Left colon (tissue), 2 donors: ENCODE measurements at regions not wholly inside any gene's neighbourhood (a gene's known extent, or its start where the extent isn't known, plus 50 kb on each side); places are given as distances from the start of the nearest gene placed in this dataset.
"Not testable (repeated sequence)": the region's sequence is repeated elsewhere in the genome, so short reads cannot be mapped to it uniquely, and the experiment has no call there.

Experiments used
- ATAC-seq: fragments of 200-7000 bp; cut with Tn5 transposase; one replicate; pipeline ENCODE4 v1.9.1; 2020; ENCODE audit warnings: mild to moderate bottlenecking, moderate library complexity
- DNase-seq, 2 donors: peaks; one replicate each; pipeline ENCODE4 v3.0.0-alpha.2; 2020
- intact Hi-C, 2 donors: fragments of 100-400 bp; cut with DNase I in 1 of 2; cut with micrococcal nuclease in 1 of 2; formaldehyde crosslinking; loops; one replicate each; pipeline versions ENCODE4 v1.11.2 to v1.14.0; 2022; cut with DNase I, micrococcal nuclease
- donor health status: DM: no; HTN: no; CAD: no.
- donor health status: DM: yes; HTN: yes; CAD: no.

DNA sequence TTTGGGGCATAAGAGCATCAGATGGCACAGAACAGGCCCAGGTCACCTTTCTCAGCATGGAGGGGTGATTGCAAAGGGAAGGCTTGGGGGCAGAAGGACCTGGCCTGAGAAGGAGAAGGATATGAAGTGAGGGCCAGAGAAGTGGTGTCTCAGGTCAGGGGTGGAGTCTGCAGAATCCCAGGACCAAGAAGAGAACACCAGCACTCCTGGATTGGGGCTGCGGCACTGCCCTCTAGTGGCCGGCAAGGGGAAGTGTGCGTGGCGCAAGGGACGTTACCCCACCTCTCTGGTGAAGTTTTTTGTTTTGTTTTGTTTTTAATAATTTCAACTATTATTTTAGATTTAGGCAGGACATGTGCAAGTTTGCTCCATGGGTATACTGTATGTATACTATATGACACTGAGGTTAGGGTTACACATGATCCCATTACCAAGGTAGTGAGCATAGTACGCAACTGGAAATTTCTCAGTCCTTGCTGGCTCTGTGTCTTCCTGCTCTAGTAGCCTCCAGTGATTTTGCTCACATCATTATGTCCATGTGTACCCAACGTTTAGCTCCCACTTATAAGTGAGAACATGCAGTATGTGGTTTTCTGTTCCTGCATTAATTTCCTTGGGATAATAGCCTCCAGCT is 1548.6 kb downstream of the EFNA5 start:
- DNase-seq: peak in 1 of 2 donors; percentile 10
- intact Hi-C loops: no loop called here

GRCh38 chr5:106116682-106117081 is 1554.1 kb downstream of the EFNA5 start:
- no peak for DNase-seq
- no peak for ATAC-seq
- intact Hi-C loops: no loop called here

More for the DNA sequence above, 1548.6 kb downstream of the EFNA5 start:
- ATAC-seq: peak; percentile 47

GRCh38 chr5:106113922-106114321 is 1556.8 kb downstream of the EFNA5 start:
- intact Hi-C loops: no loop called here
- no peak for DNase-seq
- ATAC-seq: no peak

- ATAC-seq: no peak
- intact Hi-C loops: no loop called here
- no peak for DNase-seq
Observed at GRCh38 chr5:106106384-106106783, 1564.4 kb downstream of the EFNA5 start.

GRCh38 chr5:106097340-106097739 is 1573.4 kb downstream of the EFNA5 start:
- DNase-seq: no peak
- intact Hi-C loops: no loop called here
- no peak for ATAC-seq

DNA sequence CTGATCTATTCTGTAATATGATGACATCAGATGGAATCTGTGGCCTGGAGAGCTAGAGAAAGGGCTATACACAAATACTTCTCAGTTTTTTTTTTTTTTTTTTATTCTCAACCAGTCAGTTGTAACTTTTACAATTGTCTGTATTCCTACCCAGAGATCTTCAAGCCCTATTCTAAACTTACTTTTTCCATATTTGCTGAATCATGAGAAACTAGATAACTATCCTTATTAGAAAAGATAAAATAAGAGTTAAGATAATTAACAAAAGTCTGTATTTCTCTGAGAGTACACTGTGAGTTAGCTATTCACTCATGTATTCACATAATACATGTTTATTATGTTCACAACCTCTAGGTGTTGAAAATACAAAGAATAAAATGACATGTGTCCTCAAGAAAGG is 1575.9 kb downstream of the EFNA5 start:
- ATAC-seq (no peak), DNase-seq (no peak)
- intact Hi-C loops: no loop called here

DNA sequence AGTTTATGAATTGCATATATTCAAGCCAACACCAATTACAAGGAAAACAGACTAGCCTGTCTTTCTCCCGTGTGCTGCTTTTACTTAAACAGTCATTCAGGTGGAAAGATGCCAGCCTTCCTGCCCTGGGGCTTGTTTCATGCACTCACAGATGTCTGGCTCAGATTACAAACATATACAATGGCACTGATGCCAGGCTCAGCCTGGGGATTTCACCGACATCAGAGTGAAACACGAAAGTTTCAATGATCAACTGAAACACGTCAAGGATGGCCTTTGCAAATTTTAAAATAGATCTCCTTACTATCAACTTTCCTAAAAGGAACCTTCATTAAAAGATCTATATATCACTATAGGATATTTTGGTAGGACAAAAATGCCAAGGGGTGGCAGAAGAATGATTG is 1576.5 kb downstream of the EFNA5 start:
- intact Hi-C loops: no loop called here
- ATAC-seq (no peak), DNase-seq (peak; percentile 2 to 30)

- ATAC-seq (no peak), DNase-seq (no peak)
- intact Hi-C loops: no loop called here
Observed at GRCh38 chr5:106093134-106093533, 1577.6 kb downstream of the EFNA5 start.

DNA sequence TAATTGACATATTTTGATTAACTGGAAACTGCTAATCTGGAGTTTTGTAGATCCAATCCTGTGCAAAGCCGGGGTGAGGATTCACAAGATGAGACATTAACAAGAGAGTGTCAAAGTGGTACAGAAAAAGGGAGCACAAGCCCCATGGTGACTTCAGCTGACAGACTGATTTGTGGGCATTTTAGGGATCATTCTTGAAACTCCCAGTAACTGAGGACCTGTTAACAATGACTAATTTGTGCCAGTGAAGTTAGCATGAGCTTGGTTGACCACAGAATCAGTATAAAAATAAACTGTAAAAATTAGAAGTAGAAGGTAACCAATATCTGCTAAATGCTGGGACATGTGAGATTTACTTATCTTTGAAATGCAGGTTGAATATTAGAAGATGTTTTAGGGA is 1578.3 kb downstream of the EFNA5 start:
- DNase-seq: no peak
- no peak for ATAC-seq
- intact Hi-C loops: no loop called here

DNA sequence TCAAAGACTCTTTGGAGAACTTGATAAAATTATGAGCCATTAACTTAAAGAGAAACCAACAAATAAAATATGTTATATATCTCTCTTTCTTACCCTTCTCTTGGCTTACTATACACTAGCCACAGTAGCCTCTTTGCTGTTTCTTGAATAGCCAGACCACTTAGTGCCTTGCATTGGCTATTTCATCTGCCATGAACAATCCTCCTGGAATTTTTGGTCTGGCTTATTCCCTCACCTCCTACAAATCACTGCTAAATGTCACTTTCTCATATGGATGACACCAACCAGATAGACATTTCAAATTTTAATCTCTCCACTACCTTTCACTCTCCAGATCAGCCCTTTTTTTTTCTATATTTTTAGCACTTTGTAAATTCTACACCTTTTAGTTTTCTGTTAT is 1581.7 kb downstream of the EFNA5 start:
- intact Hi-C loops: no loop called here
- ATAC-seq (no peak), DNase-seq (no peak)

DNA sequence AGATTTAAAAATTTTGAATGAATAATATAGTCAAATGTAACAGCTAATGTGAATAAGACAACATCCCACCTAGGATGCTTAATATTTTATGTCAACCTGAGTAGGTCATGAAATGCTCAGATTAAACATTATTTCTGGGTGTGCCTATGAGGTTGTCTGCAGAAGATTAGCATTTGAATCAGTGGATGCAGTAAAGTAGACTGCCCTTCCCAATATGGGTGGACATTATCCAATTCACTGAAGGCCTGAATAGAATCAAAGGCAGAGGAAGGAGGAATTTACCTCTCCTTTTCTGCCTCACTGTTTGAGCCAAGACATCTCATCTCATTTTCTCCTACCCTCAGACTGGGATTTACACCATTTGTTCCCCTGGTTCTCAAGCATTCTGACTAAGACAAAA is 1582.3 kb downstream of the EFNA5 start:
- DNase-seq: no peak
- intact Hi-C loops: no loop called here
- no peak for ATAC-seq

- DNase-seq: no peak
- intact Hi-C loops: no loop called here
- ATAC-seq: no peak
Observed at GRCh38 chr5:106086352-106086751, 1584.4 kb downstream of the EFNA5 start.

DNA sequence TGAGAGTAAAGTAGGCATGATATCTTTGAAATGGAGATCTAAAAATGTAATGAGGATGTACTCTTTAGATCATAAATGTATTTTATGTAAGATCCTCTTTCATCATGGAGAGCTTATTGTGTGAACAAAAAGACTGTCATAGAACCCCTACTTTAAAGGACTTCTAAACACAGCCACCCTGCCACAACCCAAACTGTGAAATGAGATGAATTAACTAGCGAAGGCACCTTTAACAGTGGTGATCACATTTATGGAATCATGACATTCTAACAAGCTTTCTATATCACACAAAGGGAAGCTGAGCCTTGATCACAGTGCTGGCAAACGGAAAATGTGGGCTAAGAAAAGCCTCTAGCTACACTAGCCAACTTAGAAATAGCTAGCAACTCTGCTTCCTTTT is 1585.2 kb downstream of the EFNA5 start:
- intact Hi-C loops: no loop called here
- ATAC-seq (no peak), DNase-seq (no peak)

GRCh38 chr5:106085136-106085535 is 1585.6 kb downstream of the EFNA5 start:
- DNase-seq (no peak), ATAC-seq (no peak)
- intact Hi-C loops: no loop called here

DNA sequence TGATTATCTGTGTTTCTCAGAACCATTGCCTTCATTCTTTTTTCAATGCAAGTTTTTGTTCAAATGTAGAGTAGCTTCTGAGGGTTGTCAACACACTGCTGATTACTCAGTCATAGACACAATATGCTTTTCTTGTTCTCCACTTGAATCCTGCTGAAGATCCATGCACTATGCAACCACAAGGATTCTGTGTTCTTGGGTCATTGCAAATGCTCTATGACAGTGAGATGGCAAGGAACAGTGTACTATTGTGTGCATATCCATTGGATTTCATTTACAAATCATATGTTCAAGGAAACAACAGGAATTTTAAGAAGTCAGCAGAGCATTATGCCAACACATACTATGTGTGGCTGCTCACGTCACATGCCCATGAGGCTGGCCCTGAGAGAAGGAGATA is 1590.2 kb downstream of the EFNA5 start:
- no peak for DNase-seq
- intact Hi-C loops: no loop called here
- no peak for ATAC-seq

GRCh38 chr5:106076655-106077054 is 1594.1 kb downstream of the EFNA5 start:
- intact Hi-C loops: no loop called here
- DNase-seq (no peak), ATAC-seq (no peak)

- intact Hi-C loops: no loop called here
- DNase-seq: no peak
- no peak for ATAC-seq
Observed at GRCh38 chr5:106072208-106072607, 1598.5 kb downstream of the EFNA5 start.

- DNase-seq: no peak
- ATAC-seq: no peak
- intact Hi-C loops: no loop called here
Observed at GRCh38 chr5:106047341-106047740, 1623.4 kb downstream of the EFNA5 start.

DNA sequence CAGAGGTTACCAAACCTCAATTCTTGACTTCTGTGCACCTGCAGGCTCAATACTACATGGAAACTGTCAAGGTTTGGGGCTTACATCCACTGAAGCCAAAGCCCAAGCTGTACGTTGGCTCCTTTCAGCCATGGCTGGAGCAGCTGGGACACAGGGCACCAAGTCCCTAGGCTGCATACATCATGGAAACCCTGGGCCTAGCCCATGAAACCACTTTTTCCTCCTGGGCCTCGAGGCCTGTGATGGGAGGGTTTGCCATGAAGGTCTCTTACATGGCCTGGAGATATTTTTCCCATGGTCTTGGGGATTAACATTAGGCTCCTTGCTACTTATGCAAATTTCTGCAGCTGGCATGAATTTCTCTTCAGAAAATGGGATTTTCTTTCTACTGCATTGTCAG is 1638.7 kb downstream of the EFNA5 start:
- DNase-seq, ATAC-seq, intact Hi-C loops: not testable (repeated sequence)

GRCh38 chr5:106028314-106028713 is 1642.4 kb downstream of the EFNA5 start:
- DNase-seq (no peak), ATAC-seq (no peak)
- intact Hi-C loops: no loop called here

DNA sequence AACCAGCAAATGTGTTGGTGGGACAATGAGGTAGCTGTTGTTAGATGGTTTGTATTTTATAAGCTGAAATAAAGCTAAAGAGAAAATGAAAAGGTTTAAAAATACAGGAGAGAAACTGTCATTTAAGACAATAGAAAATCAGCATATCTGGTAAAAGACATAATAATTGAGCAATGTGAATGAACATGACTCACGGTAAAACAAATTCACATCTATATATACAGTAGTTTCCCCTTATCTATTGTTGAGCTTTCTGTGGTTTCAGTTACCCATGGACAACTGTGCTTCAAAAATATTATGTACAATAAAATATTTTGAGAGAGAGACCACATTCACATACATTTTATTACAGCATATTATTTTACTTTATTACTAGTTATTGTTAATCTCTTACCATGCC is 1649.8 kb downstream of the EFNA5 start:
- DNase-seq (no peak), ATAC-seq (no peak)
- intact Hi-C loops: no loop called here

DNA sequence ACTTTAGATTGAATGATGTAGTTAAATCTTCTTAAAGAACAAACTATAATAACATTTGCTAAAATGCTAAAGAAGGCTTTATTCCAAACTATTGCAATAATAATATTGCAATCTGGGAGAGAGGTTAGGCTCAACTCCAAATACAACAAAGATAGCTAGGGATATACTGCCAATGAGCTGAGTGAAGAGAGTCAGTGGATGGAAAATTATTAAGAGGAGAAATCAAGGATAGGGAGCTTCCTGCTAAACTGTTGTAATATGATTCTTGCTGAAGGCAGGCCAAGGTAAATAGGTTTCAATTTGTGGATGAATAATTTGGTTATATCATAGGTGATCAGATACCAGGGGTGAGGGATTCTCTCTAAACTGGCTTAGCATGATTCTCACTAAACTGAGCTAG is 1651.5 kb downstream of the EFNA5 start:
- ATAC-seq (no peak), DNase-seq (no peak)
- intact Hi-C loops: no loop called here
